Activated CD4-positive, alpha-beta T cell treated with anti-CD3 and anti-CD28 coated beads, Interleukin-2, amount 50 U/mL, for 24 hours (primary cell): ENCODE measurements at regions not wholly inside any gene's neighbourhood (a gene's known extent, or its start where the extent isn't known, plus 50 kb on each side); places are given as distances from the start of the nearest gene placed in this dataset.
A peak's percentile ranks its signal among the peaks of the same experiment; 100 is the strongest.

ENCODE experiments used
- DNase-seq, 2 donors: peaks; one replicate each; pipeline ENCODE4 v3.0.0-alpha.2; 2020; ENCODE audit warnings: low read depth in 1 of 2, low spot score in 1 of 2

DNA sequence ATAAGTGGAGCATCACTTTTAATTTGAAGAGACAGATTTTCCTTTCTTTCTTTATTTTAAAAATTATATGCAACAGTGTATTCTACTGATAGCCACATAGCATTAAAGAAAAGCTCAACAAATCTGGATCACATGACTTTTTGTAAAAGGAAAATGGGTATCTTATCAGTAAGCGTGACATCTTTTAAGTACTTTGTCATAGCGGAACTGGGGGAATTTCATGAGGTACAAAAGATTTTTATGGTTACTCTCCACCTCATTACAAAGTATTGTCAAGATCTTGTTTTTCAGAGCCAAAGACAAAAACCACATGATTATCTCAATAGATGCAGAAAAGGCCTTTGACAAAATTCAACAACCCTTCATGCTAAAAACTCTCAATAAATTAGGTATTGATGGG lies 219.6 kb upstream of the ZPLD1 start:
- no peak for DNase-seq

DNA sequence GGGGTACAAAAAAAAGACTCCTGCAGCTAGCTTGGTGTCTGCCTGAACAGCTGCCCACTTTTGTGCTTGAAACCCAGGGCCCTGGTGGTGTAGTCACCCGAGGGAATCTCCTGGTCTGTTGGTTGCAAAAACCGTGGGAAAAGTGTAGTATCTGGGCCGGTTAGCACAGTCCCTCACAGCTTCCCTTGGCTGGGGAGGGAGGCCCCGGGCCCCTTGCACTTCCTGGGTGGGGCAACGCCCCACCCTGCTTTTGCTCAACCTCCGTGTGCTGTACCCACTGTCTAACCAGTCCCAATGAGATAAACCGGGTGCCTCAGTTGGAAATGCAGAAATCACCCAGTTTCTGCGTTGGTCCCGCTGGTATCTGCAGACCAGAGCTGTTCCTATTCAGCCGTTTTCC lies 211.7 kb upstream of the ZPLD1 start:
- no peak for DNase-seq

DNA sequence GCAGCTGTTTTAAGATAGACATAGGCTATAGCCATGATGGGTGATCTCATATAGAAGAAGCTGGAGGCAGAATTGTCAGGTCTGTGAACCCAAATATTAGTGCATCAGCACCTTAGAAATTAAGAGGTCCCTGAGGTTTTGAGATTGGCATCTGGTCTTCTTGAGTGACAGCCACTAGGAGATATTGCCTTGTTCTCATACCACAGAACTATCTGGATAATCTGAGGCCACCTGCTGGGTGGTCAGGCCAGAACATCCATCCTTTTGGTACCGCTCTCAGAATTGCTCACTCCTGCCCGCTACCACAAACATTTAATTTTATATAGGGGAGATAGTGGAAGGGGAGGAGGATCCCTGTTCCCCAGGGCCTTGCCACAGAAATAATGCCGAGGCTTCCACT lies 210.6 kb upstream of the ZPLD1 start:
- DNase-seq = no peak

DNA sequence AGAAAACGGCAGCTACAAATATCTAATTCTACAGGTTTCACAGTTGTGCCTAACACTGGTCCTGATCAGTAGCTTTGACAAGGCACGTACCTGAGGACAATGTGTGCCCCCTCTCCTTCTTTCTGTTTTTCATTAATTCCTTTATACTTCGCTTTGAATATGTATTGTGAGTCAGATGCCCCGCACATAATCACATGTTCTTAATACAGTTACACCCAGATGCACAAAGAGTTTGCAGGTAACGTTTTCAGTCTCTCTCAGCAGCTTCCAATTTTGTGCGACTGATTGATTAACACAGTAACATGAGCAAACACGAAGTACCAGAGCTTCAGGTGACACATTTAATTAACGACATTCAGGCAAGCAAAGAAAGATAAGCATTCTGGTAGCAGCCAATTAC lies 209.8 kb upstream of the ZPLD1 start:
- no peak for DNase-seq

DNA sequence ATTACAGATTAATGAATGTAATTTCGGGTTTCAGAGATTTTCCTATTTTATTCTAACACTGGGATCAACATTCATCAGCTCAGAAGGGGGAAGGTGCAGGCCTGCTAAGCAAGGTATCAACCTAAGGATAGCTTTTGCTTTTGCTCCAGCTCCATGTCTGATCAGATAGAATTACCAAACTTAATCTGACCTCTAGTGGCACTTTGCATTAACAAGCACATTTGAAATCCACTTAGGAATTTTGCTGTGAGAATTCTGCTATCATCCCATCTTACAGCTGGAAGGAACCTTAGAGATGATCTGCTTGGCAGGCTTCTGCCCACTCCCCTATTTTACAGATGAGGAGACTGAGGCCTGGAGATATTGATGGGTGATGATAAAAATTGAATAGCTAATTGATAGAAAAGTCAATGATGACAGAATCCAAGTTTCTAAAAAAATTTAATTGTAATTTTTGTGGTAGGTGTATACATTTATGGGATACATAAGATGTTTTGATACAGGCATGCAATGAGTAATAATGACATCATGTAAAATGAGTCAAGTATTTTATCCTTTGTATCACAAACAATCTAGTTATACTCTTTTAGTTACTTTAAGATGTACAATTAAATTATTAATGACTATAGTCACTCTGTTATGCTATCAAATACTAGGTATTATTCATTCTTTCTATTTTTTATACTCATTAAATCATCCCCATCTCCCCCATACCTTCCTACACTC lies 209.2 kb upstream of the ZPLD1 start:
- no peak for DNase-seq

DNA sequence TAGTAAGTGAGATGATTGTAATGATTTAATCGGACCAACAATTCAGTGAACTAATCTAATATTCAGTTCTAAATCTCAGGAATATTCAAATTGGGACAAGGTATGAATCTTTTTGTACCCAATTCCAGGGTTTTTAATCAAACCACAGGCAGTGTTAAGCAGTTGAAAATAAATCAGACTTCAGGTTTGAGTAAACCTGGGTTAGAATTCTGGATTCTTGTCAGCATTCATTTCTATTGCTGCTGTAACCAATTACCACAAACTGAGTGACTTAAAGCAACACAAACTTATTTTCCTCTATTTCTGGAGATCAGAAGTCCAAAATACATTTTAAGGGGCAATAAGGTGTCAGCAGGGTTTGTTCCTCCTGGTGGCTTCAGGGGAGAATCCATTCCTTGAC lies 208.4 kb upstream of the ZPLD1 start:
- no peak for DNase-seq

DNA sequence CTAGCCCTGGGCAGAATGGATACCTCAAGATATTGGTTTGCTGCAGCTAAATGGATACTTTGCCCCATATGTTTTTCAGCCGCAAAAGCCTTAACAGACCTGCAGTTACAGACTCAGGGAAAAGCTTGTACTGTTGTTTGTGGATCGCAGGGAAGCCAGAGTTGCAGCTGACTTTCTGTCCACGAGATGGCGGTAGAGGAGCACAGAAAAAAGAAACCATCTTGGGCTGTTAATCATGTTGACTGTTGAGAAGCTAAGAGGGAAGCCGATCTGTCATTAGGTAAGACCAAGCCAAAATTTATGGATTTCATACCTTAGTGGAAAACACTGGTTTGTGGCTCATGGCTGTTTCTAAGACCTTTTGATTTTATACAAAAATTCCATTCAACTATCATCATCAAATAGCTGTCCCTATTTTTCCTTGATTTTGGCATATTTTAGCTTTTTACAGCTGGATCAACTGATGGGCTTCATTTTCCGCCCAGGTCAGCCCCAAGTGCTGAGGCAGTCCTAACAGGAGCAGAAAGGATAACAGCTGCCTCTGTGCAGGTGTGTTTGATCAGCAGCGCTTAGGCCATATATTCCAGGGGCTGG lies 205.7 kb upstream of the ZPLD1 start:
- DNase-seq = peak; percentile 59 to 74

DNA sequence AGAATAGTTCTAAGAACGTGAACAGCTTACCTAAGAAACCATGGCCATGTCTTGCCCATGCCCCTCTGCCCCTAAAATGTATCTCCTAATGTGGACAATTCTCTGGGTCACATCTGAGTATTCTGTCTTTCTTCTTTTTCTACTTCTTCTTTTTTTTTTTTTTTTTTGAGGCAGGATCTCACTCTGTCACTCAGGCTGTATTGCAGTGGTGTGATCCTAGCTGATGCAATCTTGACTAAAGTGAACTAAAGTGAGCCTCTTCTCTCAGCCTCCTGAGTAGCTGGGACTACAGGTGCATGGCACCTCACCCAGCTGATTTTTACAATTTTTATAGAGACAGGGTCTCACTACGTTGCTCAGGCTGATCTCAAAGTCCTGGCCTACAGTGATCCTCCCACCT lies 204.8 kb upstream of the ZPLD1 start:
- no peak for DNase-seq

DNA sequence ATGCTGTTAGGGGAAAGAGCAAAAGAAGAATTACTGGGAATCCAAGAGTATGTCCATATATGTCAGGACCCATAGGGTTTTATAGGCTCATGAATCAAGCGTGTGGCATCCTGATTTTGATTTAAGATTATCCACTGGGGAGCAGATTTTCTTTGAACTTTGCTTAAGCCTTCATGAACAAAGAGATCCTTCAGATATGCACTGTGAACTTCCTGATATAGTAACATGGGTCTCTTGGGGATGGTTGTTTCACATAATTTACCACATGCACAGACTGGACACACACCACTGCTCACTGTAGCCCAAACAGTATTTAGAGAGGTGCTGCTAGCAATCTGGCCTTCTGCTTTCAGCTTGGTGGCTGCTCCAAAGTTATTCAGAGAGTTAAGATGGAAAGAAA lies 200.9 kb upstream of the ZPLD1 start:
- DNase-seq = no peak

DNA sequence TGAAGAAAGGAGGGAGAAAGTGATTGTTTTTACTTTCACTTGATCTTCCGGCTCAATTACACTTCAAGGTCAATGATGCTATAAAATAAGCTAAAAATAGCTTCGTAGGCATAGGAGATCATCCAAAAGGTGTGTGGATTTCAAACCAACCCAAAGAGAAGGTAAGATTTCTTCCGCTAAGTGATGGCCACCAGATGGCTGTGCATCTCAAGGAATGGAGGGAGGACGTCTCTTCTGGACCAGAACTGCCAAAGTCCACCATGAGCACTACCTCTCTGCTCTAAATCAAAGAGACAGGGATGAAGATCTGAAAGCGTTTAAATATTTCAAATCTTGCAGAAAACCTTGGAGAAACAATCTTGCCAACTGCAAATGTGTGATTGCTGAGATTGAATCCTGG lies 199.1 kb upstream of the ZPLD1 start:
- no peak for DNase-seq

DNA sequence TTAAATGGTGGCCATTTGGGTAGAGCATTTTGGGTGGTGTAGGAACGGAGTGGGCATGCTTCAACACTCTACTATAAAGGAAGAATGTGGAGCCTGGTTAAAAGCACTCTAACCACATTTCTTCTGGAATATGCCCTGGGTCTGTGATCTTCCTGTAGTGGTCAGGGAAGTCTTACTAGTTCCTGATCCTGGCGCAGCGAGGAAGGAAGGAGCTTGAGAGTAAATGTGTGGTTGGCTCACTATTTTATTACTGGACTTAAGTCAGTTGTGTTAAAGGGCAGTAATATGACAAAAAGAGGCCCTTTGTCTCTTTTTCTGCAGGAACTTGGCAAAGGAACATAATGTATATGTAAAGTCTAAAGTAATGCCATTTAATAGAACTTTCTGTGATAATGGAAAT lies 197.6 kb upstream of the ZPLD1 start:
- no peak for DNase-seq

DNA sequence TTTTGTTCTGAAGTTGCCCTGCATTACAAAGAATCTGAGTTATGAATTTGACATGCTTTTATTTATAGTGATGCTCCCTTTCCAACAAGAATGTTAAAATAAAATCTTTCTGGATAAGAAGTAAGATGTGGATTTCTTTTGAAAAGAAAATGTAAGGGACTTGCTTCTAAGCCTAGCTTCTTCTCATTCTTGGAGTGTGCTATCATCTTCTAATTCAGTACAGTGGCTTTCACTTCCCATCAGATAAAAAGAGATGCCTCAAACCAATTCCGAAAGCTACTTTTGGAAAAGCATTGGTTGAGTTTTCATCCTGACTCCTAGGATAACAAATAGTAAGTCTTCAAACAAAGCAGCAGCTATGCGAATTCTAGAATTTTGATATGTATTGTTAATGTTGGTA lies 197.0 kb upstream of the ZPLD1 start:
- DNase-seq = no peak

DNA sequence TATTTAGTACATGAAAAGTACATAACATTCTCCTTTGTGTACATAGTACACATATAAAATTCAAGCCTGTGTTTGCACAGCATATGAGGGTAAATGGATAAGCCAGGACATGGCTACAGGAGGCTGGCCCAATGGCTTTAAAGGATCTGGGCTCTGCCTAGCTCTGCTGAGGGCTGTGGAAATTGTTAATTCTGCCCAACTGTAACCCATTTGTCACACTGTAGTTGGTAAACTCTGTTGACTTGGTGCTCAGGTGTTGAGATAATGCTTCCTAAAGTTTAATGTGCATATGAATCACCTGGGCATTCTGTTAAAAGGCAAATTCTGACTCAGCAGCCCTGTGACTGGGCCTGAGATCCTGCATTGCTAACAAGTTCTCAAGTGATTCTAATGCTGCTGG lies 196.5 kb upstream of the ZPLD1 start:
- DNase-seq = no peak

DNA sequence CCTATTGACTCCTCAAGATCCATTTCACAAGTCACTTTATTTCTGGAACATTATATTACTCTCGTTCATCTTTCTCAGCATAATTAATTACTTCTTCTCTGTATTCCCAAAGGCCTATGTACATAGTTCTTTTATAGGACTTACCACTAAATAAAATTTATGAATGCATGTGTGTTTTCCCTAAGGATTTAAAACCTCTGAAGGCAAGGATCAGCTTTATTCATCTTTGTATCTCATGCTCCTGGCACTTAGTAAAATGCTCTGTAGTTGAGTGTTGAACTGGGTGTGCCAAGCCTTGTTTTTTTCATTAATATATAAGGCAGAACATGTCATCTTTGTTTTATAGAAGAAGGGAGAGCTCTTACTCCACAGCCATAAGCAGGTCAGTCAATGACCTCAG lies 194.1 kb upstream of the ZPLD1 start:
- DNase-seq = no peak

DNA sequence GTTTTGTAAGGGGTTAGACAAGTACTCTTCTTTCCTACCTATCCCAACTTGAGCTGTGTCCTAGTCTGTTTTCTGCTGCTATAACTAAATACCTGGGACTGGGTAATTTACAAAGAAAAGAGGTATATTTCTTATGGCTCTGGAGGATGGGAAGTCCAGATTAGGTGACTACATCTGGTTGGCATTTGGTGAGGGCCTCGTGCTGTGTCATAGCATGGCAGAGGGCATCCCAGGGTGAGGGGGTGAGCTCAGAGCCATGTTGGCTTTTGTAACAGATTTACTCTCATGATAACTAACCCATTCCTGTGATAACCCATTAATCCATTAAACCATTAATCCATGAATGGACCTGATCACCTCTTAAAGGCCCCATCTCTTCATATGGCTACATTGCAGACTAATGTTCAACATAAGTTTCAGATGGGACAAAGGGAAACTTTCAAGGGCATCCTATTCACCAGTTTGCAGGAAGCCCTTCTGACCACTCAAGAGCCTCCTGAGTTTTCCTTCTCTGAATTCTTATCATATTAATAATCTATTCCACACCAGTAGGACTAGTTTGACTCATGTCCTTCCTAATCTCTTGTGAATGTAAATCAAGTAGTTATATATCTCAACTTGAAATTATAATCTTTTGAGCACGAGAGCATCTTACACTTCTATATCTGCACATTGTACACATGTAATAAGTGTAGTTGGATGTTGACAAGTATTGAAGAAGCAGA lies 185.7 kb upstream of the ZPLD1 start:
- no peak for DNase-seq

DNA sequence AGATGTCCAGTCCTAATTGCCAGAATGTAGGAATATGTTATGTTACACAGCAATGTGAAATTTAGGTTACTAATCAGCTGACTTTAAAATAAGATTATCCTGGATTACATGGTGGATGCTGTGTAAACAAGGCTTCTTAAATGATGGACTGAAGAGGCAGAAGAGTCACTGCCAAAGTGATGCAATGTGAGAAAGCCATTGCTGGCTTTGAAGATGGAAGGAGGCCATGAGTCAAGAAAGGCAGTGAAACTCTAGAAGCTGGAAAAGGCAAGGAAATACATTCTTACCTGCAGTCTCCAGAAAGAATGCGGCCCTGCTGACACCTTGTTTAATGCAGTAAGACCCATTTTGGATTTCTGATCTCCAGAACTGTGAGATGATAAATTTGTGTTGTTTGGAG lies 179.1 kb upstream of the ZPLD1 start:
- DNase-seq = no peak

DNA sequence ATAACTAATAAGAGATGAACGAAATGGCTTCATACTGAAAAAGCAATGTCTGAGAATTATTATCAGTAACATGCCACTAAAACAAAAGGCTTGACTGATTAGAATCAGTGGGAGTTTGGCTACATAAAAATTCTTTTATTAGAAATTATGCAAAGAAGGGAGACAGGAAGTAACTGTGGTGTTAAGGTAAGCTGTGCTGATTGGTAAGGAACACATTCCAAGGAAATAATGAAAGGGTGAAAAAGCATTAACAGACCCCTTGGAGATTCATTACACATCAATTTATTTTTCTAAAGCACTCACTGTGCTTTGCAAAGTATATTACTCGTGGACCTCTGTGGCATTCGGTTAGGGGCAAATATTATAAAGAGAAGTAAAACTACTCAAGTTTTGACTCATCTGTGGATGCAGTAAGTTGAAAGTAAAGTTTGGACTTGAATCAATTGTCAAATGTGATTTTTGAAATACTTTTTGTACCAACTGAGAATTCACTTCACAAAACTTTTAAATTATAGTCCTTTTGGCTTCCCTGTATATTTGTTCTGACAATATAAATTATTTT lies 176.1 kb upstream of the ZPLD1 start:
- no peak for DNase-seq

DNA sequence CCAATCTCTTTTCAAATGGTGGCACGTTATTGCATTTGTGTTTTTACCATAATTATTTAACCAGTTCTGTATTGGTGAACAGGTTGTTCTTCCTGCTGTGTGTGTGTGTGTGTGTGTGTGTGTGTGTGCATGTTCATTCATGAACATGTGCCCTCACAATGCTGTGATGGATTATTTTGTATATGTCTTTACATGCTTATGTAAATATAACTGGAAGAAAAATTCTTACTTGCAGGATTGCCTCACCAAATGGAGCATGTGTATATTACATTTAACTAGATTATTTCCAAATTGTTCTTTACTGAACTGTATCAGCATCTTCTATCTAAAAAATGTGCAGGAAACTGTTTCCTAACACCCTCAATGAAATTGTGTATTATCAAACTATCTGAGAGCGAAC lies 175.2 kb upstream of the ZPLD1 start:
- no peak for DNase-seq

DNA sequence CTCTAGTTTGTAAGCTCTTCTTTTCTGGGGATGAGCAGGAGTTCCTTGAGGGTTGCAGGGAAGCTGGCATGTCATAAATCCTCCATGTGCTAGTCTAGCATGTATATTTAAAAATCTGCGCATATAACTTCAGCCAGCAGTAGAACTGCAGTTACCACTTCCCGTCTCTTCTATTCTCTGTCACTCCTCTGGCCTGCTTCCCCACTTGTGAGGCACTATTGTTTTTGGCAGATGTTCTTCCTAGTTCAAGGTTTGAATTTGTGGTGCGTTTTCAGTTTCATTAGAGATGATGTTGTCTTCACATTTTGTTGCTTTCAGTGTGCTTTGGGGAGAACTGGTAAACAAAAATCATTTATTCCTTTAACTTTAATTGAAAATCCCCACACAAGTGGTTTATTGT lies 169.1 kb upstream of the ZPLD1 start:
- DNase-seq = no peak

DNA sequence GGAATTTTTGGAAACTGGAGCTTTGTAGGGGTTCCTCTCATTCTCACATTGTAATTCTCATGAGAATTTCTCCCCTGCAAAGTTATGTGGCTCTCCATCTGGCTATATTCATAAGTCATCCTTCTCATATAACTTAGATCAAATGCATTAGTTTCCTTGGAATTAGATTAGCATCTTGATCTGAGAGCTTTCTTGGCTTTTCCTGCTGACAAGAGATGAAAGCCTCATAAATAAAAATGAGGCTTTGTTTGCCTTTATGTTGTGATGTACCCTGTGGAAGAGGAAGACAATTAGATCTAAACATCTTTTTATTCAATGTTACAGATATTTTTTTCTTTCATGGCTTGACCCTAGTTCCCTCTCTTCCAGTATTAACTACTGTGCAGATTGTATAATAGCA lies 165.4 kb upstream of the ZPLD1 start:
- DNase-seq = no peak

DNA sequence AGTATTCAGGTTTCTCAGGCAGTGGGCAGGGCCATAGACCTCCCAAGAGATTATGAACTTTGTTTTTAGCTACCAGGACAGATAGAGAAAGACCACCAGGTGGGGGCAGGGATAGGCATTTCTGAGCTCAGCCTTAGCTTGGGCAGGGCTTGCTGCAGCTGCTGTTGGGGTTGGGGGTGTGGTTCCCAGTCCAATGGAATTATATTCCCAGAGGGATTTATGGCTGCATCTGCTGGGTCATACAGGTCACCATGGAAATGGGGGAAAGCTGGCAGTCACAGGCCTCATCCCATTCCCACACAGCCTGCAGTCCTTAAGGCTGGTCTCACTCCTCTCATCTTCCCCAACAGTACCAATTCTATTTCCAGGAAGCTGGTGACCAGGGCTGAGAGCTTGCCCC lies 144.6 kb upstream of the ZPLD1 start:
- DNase-seq = no peak

DNA sequence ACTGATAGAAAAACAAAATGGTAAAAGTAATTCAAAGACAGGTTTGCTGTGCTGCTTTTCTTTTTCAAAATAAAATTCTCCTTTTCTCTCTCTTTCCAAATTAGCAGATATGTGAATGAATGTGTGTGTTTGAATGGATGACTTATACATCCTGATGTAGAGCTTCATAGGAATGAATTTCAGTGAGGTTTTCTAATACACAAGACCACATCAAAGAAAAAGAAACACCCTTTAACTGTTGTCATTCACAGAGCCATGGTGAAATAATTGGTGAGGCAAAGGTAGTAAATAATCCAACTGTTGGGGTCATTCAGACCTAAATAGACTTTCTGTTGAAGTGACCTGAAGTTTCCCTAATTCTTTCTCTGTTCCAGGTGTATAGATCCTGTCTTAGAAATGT lies 139.1 kb upstream of the ZPLD1 start:
- no peak for DNase-seq
